Right cardiac atrium (tissue), 5 donors: ENCODE measurements at regions not wholly inside any gene's neighbourhood (a gene's known extent, or its start where the extent isn't known, plus 50 kb on each side); places are given as distances from the start of the nearest gene placed in this dataset.

ENCODE experiments used
- ATAC-seq, 2 donors: fragments of 200-7000 bp; cut with Tn5 transposase; one replicate each; pipeline versions ENCODE4 v1.8.0 to v1.9.1; 2020; ENCODE audit warnings: moderate library complexity in 2 of 2, mild to moderate bottlenecking in 1 of 2
- DNase-seq, 3 donors: peaks; one replicate each; pipeline ENCODE4 v3.0.0-alpha.2; 2020
- H3K27ac ChIP-seq: one replicate; pipeline ENCODE4 v1.5.1; 2013; ENCODE audit warnings: mild to moderate bottlenecking, low read length, control low read depth, moderate library complexity
- H3K27me3 ChIP-seq: one replicate; pipeline ENCODE4 v1.6.1; 2013; ENCODE audit not compliant: control insufficient read depth, insufficient read depth
- H3K4me1 ChIP-seq: one replicate; pipeline ENCODE4 v1.6.1; 2013; ENCODE audit warnings: low read length; ENCODE audit not compliant: control insufficient read depth, insufficient read depth
- H3K4me3 ChIP-seq: one replicate; pipeline ENCODE4 v1.5.1; 2013; ENCODE audit warnings: low read length, control low read depth
- H3K9me3 ChIP-seq: one replicate; pipeline ENCODE4 v1.6.1; 2013; ENCODE audit warnings: low read length; ENCODE audit not compliant: control insufficient read depth
- WGBS: extraction: QIAGEN DNeasy Blood & Tissue Kit; methylation state at CpG from one replicate; pipeline ENCODE4 v1.1.7; 2013; 5-methylcytosine and 5-hydroxymethylcytosine counted together
- intact Hi-C, 4 donors: fragments of 100-400 bp; cut with DNase I; formaldehyde crosslinking; loops; one replicate each; pipeline versions ENCODE4 v1.11.0 to v1.14.0; 2022 to 2023
- donor health status: healthy with polysubstance abuse.
- donor health status: DM: no; HTN: yes; CAD: no.
- donor health status: DM: no; HTN: no; CAD: no.
- donor health status: DM: no; HTN: yes; CAD: no; lungs with severe emphysema.
- donor health status: DM: yes; HTN: yes; CAD: no.

DNA sequence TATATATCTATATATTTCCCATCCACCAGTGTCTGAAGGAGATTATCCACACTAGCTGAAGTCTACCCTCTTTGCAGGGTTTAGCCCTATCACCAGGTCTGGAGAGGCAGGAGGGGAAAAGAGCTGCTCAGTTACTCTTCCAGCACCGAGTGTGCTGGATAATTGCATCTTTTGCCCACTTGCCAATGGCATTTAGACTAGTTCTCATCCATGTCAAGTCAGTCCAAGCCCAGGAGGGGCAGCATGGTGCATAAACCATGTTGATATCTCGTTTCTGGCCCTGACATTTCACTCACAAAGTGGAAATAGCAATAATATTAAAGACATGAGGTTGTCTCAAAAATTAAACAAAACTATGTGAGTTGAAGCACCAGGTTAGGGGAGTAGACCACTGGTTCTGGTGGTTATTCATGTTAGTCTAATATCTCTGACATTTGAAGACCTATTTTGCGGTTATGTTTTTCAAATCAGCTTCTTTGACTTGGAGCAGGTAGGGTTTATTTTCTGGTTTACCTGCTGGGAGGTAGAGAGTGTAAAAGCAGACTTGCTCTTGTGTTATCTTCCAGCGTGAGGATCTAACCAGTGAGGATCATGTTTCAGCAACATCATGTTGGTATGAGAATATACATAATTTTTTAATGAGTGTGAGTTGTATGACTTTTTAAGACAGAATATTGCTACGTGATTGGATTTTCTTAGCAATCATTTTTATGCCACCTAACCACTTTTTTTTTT is 273.2 kb upstream of the KIRREL3 start:
- Histone ChIP-seq H3K27me3 (no peaks in the 10 kb centered on the region), H3K4me1 (no peaks in the 10 kb centered on the region), H3K27ac (no peak overlapping the region), H3K9me3 (no peaks in the 10 kb centered on the region), H3K4me3 (no peak overlapping the region)
- intact Hi-C loops, result no loop called here
- WGBS, result 72% methylated on average over 5 of the region's 5 CpGs
- ATAC-seq (no peak), DNase-seq (no peak)

DNA sequence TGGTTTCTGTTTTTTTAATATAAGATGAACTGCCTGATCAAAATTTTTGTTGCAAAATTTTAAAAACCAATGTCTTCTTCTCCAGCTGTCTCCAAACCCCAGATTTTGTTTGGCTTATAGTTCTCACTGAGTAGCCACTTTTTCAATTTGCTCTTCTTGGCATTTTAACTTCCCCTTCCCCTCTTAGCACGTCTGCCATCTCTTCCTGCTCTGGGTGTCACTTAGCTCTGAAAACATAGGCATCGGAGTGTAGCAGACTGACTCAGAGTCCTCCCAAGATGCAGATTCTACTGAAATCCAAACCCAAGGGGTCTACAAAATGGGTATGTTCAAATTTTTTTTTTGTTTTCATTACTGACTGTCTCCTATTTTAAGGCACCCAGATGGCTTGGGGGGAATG is 270.3 kb upstream of the KIRREL3 start:
- no peaks in the 10 kb centered on the region for H3K4me1 ChIP-seq
- H3K9me3 ChIP-seq, result no peaks in the 10 kb centered on the region
- no peak for ATAC-seq
- H3K4me3 ChIP-seq, result no peak overlapping the region
- H3K27ac ChIP-seq, result no peak overlapping the region
- intact Hi-C loops, result no loop called here
- WGBS, result 58% methylated on average over 2 of the region's 2 CpGs
- H3K27me3 ChIP-seq, result no peaks in the 10 kb centered on the region
- DNase-seq, result no peak

DNA sequence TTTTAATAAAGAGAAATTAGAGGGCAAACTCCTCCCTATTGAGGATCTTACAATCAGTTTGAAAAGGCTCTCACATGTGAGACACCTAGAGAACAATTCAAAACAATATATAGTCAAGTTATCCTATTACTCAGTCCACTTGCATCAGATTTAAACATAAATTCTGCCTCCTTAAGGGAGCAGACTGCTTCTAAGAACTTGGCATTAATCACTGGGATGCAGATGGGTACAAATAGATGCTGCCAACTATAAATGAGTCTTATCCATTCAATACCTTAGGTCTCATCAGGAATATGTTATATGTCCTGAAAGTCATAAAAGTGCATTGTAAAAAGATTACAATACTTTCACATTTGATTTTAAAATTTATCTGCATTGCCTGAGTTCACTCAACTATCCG is 269.3 kb upstream of the KIRREL3 start:
- DNase-seq (no peak), ATAC-seq (no peak)
- no peaks in the 10 kb centered on the region for H3K27me3 ChIP-seq
- no peak overlapping the region for H3K4me3 ChIP-seq
- 85% methylated on average over 1 of the region's 1 CpG for whole genome bisulfite sequencing
- no peak overlapping the region for H3K27ac ChIP-seq
- intact Hi-C loops, result no loop called here
- no peaks in the 10 kb centered on the region for H3K4me1 ChIP-seq
- H3K9me3 ChIP-seq, result no peaks in the 10 kb centered on the region

DNA sequence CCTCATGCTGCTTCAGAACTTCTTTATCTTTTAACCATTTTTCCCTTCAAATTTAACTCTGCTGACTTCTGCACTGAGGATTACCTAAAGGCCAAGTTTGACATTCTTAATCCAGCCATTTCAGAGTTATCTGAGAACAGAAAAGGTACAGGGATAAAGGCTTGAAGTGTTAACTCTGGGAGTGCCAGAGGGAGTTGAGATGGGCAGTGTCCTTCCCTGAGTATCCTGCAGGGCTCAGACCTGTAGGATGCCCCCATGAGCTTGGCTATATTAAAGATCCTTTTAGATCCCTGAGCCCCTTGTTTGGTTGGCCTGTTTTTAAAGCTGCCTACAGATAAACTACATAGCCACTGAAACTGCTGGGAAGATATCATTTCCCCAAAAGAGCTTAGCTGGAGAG is 268.4 kb upstream of the KIRREL3 start:
- no peaks in the 10 kb centered on the region for H3K9me3 ChIP-seq
- no peaks in the 10 kb centered on the region for H3K4me1 ChIP-seq
- H3K27me3 ChIP-seq, result no peaks in the 10 kb centered on the region
- no peak for DNase-seq
- H3K27ac ChIP-seq, result no peak overlapping the region
- no peak for ATAC-seq
- intact Hi-C loops, result no loop called here
- no peak overlapping the region for H3K4me3 ChIP-seq

DNA sequence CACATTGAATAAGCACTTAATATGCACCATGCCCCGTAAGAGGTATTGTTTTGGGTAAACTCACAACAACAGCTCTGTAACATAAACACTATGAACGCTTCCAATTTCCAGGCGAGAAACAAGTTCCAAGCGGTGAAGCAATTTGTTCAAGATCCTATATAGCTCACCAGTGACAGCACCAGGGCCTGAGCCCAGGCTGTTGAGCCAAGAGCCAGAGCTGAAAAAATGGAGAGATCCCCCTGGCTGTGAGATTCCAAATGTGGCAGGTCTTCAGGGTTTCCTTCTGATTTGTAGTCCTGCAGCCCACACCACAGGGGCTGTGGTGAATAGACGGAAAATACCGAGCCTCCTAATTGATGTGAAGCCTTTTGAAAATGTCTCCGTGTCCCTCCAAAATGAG is 268.0 kb upstream of the KIRREL3 start:
- no peak for DNase-seq
- 66% methylated on average over 7 of the region's 7 CpGs for WGBS
- no peak for ATAC-seq

DNA sequence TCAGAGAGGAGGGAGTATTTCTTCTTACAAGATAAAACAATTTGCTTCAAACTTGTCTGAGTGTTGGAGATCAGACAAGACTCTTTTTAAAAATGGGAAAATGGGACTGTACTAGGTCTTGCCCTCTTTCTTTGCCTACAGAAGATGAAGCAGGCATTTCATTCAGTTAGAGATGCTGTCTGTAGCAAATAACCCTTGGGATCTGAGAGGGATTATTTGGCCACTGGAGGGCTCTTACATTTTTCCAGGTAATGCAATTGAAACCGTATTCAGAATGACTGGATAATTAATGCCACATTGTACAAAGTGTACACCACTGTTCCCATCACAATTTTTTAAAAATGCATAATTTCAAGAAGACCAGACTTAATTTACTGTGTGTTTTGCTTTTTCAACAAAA is 258.5 kb upstream of the KIRREL3 start:
- DNase-seq (no peak), ATAC-seq (no peak)
- Histone ChIP-seq H3K27me3 (no peaks in the 10 kb centered on the region), H3K27ac (no peak overlapping the region), H3K4me1 (peaks cover 4% of the 10 kb centered on the region), H3K4me3 (no peak overlapping the region), H3K9me3 (no peaks in the 10 kb centered on the region)
- 80% methylated on average over 1 of the region's 1 CpG for WGBS
- intact Hi-C loops, result no loop called here

More for the DNA sequence above, 268.0 kb upstream of the KIRREL3 start:
- H3K9me3 ChIP-seq, result no peaks in the 10 kb centered on the region
- H3K4me3 ChIP-seq, result no peak overlapping the region
- H3K27ac ChIP-seq, result no peak overlapping the region
- no peaks in the 10 kb centered on the region for H3K4me1 ChIP-seq
- intact Hi-C loops, result no loop called here
- H3K27me3 ChIP-seq, result no peaks in the 10 kb centered on the region

DNA sequence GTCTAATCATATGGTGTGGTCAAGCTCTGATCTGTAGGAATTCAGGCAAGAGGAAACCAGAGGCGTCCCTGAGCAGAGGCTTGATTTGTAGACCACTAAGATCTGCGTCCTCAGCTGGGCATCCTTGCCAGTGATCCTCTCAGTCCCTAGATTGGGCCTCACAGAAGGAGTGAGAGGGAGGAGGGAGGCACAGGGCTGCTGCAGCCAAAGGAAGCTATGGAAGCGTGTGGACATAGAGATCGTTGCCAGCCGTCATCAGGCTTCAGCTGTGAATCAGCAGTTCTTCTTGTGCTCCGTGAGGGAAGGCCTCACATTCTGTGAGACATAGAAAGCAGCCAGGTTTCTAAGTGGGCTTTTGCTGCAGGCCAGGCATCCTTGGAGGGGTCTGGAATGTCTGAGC is 254.6 kb upstream of the KIRREL3 start:
- WGBS, result 31% methylated on average over 6 of the region's 6 CpGs
- peak; percentile 16 to 38 for ATAC-seq

DNA sequence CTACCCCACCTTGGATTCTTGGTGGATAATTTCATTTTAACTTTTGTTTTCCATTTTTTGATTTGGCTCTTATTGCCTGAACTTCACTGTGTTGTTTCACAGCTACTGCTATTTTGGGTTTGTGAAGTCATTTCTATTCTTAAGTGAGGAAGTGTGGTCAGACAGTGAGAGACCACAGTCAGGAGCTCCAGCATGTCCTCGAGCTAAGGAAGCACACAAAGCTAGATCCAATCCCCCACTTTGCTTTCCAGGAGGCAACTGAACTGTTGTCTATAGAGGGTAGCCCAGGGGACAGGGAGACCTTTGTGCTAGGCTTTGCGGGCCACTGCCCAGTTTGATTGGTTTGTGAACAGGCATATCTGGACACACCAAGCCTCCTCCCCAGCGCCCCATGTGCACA is 251.8 kb upstream of the KIRREL3 start:
- Histone ChIP-seq H3K9me3 (no peaks in the 10 kb centered on the region), H3K27me3 (no peaks in the 10 kb centered on the region), H3K4me3 (no peak overlapping the region), H3K4me1 (peaks cover 9% of the 10 kb centered on the region), H3K27ac (no peak overlapping the region)
- intact Hi-C loops, result no loop called here
- ATAC-seq (peak; percentile 26 to 67), DNase-seq (no peak)
- WGBS, result 61% methylated on average over 3 of the region's 3 CpGs

More for the DNA sequence above, 254.6 kb upstream of the KIRREL3 start:
- H3K4me1 ChIP-seq, result peaks cover 9% of the 10 kb centered on the region
- intact Hi-C loops, result no loop called here
- peak in 1 of 3 donors; percentile 38 for DNase-seq
- no peak overlapping the region for H3K27ac ChIP-seq
- H3K4me3 ChIP-seq, result no peak overlapping the region
- no peaks in the 10 kb centered on the region for H3K27me3 ChIP-seq
- H3K9me3 ChIP-seq, result no peaks in the 10 kb centered on the region

DNA sequence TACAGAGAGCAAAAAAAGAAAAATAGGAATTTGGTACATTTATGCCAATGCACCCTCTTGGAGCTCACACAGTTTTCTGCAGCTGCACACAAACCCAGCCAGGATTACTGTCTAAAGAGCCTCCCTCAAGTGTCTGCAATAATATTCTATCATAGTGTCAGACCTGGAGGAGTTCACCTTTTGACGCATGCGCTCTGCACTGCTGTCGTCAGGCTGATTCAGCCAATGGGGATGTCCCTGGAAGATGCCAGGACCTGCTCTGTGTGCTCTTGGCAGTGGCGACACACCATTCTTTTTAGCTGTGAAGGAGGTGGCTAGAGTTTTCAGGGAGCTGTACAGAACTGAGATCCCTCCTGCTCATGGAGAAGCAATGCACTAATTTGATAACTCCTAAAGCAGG is 249.0 kb upstream of the KIRREL3 start:
- Histone ChIP-seq H3K9me3 (no peaks in the 10 kb centered on the region), H3K4me1 (peaks cover 4% of the 10 kb centered on the region), H3K27me3 (no peaks in the 10 kb centered on the region), H3K4me3 (no peak overlapping the region), H3K27ac (no peak overlapping the region)
- intact Hi-C loops, result no loop called here
- ATAC-seq (no peak), DNase-seq (no peak)
- 91% methylated on average over 4 of the region's 4 CpGs for WGBS

DNA sequence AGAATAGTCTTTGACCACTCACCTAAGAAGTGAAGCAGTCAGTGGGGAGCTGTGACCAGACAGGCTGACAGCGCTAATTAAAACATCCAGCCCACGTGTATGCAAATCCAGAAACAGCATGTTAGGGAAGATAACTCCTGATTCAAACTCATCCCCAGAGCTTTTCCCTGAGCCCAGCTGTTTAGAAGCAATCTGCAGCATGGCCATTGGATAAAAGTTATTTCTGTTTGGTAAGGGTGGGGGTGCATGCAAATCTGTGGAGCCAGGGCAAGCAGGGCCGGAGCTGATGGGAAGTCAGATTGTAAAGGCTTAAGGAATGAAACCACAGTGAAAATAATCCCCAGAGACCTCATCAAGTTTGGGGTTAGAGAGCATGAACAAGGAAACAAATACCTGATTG is 247.9 kb upstream of the KIRREL3 start:
- Histone ChIP-seq H3K4me3 (no peak overlapping the region), H3K27me3 (no peaks in the 10 kb centered on the region), H3K4me1 (peaks cover 4% of the 10 kb centered on the region), H3K27ac (no peak overlapping the region), H3K9me3 (no peaks in the 10 kb centered on the region)
- DNase-seq (no peak), ATAC-seq (no peak)
- intact Hi-C loops, result no loop called here
- WGBS, result 56% methylated on average over 3 of the region's 3 CpGs

DNA sequence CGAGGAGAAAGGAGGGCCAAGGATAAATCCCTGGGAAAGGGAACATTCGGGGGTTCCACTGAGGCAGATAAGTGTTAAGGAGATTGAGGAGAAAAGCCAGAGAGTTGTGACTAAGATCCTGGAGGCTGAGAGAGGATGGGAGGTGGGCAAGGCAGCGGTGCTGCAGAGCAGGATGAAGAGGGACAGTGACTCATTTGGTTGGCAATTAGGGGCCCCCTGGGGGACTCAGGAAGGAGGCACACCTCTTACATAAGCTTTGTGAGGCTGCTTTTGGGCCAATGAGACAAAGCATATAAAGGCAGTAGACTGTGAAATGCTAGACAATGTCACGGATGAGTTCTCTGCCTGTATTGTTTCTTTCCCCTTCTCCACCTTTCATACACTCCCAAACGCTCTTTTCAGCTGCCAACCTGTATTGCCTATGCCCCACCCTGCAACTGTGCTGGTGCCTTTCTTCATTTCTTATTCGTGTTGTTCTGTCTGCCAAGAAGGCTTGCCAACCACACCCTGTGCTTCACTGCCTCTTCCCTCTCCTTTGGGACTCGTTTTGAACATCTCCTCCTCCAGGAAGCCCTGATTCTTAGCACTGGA is 246.8 kb upstream of the KIRREL3 start:
- H3K27ac ChIP-seq, result no peak overlapping the region
- H3K4me3 ChIP-seq, result no peak overlapping the region
- ATAC-seq, result no peak
- 67% methylated on average over 7 of the region's 7 CpGs for WGBS
- H3K27me3 ChIP-seq, result no peaks in the 10 kb centered on the region
- H3K4me1 ChIP-seq, result no peaks in the 10 kb centered on the region
- DNase-seq, result no peak
- no peaks in the 10 kb centered on the region for H3K9me3 ChIP-seq
- intact Hi-C loops, result no loop called here

DNA sequence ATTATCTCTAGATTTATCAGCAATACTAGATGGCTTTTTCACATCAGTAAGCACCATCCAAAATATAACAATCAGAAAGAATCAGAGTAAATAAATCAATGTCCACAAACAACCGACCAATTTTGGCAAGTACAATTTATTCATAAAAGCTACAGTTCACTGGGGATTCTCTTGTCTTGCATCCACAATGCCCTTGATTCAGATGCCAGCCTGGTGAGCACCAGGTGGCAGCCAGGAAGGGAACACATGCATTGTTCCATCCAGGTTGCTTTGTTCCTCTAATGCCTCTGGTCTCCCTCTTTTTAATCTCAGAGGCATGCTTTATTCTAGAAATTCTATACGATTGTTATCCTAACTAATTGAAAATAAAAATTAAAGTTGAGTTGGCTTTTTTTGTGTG is 242.1 kb upstream of the KIRREL3 start:
- Histone ChIP-seq H3K4me3 (no peak overlapping the region), H3K27me3 (no peaks in the 10 kb centered on the region), H3K27ac (no peak overlapping the region), H3K9me3 (no peaks in the 10 kb centered on the region), H3K4me1 (no peaks in the 10 kb centered on the region)
- DNase-seq (no peak), ATAC-seq (no peak)
- WGBS, result 75% methylated on average over 2 of the region's 2 CpGs
- intact Hi-C loops, result no loop called here
